ENCODE measurements at regions not wholly inside any gene's neighbourhood (a gene's known extent, or its start where the extent isn't known, plus 50 kb on each side); places are given as distances from the start of the nearest gene placed in this dataset.

- no peak for TF ChIP-seq CTCF (IDR thresholded peaks at IDR 0.05; ENCODE audit: low read depth, low read length, poor library complexity, severe bottlenecking)
- no peak for TF ChIP-seq EZH2phosphoT487 (IDR thresholded peaks at IDR 0.05; ENCODE audit: borderline replicate concordance, low read length)
Measured at GRCh38 chr13:58682616-58683015, 1051.1 kb downstream of the PCDH17 start.

All from DOHH2 (cell line).